Neural cell (in vitro differentiated cells): ENCODE measurements at regions not wholly inside any gene's neighbourhood (a gene's known extent, or its start where the extent isn't known, plus 50 kb on each side); places are given as distances from the start of the nearest gene placed in this dataset.

Experiments
- H2AFZ ChIP-seq: fragments of 200-600, 300-800 bp; sonication (generic), shearing (Covaris generic); 2 replicates; pipeline ENCODE4 v1.6.0; 2014; ENCODE audit warnings: low read depth, mild to moderate bottlenecking, antibody characterized with exemption, low read length, moderate library complexity
- H3F3A ChIP-seq: fragments of 200-600 bp; shearing (Covaris generic); 2 replicates; pipeline ENCODE4 v1.6.1; 2016; ENCODE audit warnings: mild to moderate bottlenecking, moderate library complexity, mixed read lengths, antibody characterized with exemption, low read length; ENCODE audit not compliant: insufficient read depth, poor library complexity, severe bottlenecking
- H3K27ac ChIP-seq: fragments of 200-600, 300-800 bp; sonication (generic), shearing (Covaris generic); 2 replicates; pipeline ENCODE4 v1.5.1; 2014; ENCODE audit warnings: mild to moderate bottlenecking, low read length, moderate library complexity
- H3K27me3 ChIP-seq: fragments of 300-800, 200-600 bp; sonication (generic), shearing (Covaris generic); 2 replicates; pipeline ENCODE4 v1.6.0; 2014; ENCODE audit warnings: mild to moderate bottlenecking, low read depth, low read length, moderate library complexity; ENCODE audit not compliant: insufficient read depth
- H3K36me3 ChIP-seq: fragments of 300-800, 200-600 bp; sonication (generic), shearing (Covaris generic); 2 replicates; pipeline ENCODE4 v1.5.1; 2014; ENCODE audit warnings: mild to moderate bottlenecking, antibody characterized with exemption, low read length, moderate library complexity; ENCODE audit not compliant: insufficient read depth
- H3K4me2 ChIP-seq: fragments of 300-800, 200-600 bp; sonication (generic), shearing (Covaris generic); 2 replicates; pipeline ENCODE4 v1.6.0; 2014; ENCODE audit warnings: mild to moderate bottlenecking, low read length
- H3K4me3 ChIP-seq: fragments of 300-800, 200-600 bp; sonication (generic), shearing (Covaris generic); 2 replicates; pipeline ENCODE4 v1.5.1; 2014; ENCODE audit warnings: mild to moderate bottlenecking, low read length, moderate library complexity
- H3K79me2 ChIP-seq: fragments of 200-600 bp; shearing (Covaris generic); replicated peaks from 2 replicates; pipeline ENCODE4 v1.6.0; 2014; ENCODE audit warnings: mild to moderate bottlenecking, low read length, moderate library complexity; ENCODE audit not compliant: insufficient read depth
- H3K9ac ChIP-seq: fragments of 300-800, 200-600 bp; sonication (generic), shearing (Covaris generic); 2 replicates; pipeline ENCODE4 v1.6.1; 2016; ENCODE audit warnings: mild to moderate bottlenecking, low read length, mixed read lengths
- H3K9me2 ChIP-seq: fragments of 200-600 bp; shearing (Covaris generic); 2 replicates; pipeline ENCODE4 v1.6.1; 2016; ENCODE audit warnings: mild to moderate bottlenecking, low read length, mixed read lengths; ENCODE audit not compliant: insufficient read depth
- H3K9me3 ChIP-seq: fragments of 200-600, 300-800 bp; sonication (generic), shearing (Covaris generic); 2 replicates; pipeline ENCODE4 v1.6.1; 2016; ENCODE audit warnings: mild to moderate bottlenecking, mixed run types, low read length, moderate library complexity, mixed read lengths
- H4K20me1 ChIP-seq: fragments of 200-600 bp; shearing (Covaris generic); 2 replicates; pipeline ENCODE4 v1.6.1; 2016; ENCODE audit warnings: mild to moderate bottlenecking, mixed run types; ENCODE audit not compliant: insufficient read depth
- EP300 ChIP-seq: fragments of 450-650 bp; conservative IDR thresholded peaks from 2 replicates; pipeline ENCODE4 v1.6.1; 2014; ENCODE audit warnings: antibody characterized with exemption, mild to moderate bottlenecking, moderate library complexity; ENCODE audit not compliant: poor library complexity, severe bottlenecking
- EZH2 ChIP-seq: fragments of 200-600, 300-800 bp; shearing (Covaris generic), sonication (generic); IDR thresholded peaks from 2 replicates; pipeline ENCODE4 v1.6.1; 2014; ENCODE audit warnings: antibody characterized with exemption, low read length, borderline replicate concordance, mild to moderate bottlenecking; ENCODE audit not compliant: insufficient read depth, poor library complexity, severe bottlenecking
- MXI1 ChIP-seq: fragments of 450-650 bp; conservative IDR thresholded peaks from 2 replicates; pipeline ENCODE4 v1.6.1; 2014; ENCODE audit warnings: antibody characterized with exemption, mild to moderate bottlenecking; ENCODE audit not compliant: poor library complexity, severe bottlenecking
- POLR2AphosphoS5 ChIP-seq: IDR thresholded peaks from 2 replicates; pipeline ENCODE4 v1.6.1; 2012
- RAD21 ChIP-seq: fragments of 450-650 bp; conservative IDR thresholded peaks from 2 replicates; pipeline ENCODE4 v1.6.1; 2014; ENCODE audit warnings: antibody characterized with exemption, mild to moderate bottlenecking, moderate library complexity
- SMC3 ChIP-seq: fragments of 450-650 bp; conservative IDR thresholded peaks from 2 replicates; pipeline ENCODE4 v1.6.1; 2014; ENCODE audit warnings: antibody characterized with exemption, mild to moderate bottlenecking, moderate library complexity; ENCODE audit not compliant: poor library complexity
- TAF1 ChIP-seq: IDR thresholded peaks from 2 replicates; pipeline ENCODE4 v1.6.1; 2012; ENCODE audit warnings: low read depth
- TF ChIP-seq, protein P1 (sequence below): fragments of 450-650 bp; IDR thresholded peaks from 2 replicates; pipeline ENCODE4 v1.5.1; 2014; ENCODE audit warnings: antibody characterized with exemption, mild to moderate bottlenecking, moderate library complexity; ENCODE audit not compliant: poor library complexity, severe bottlenecking
- TF ChIP-seq, protein P2 (sequence below): IDR thresholded peaks from 2 replicates; pipeline ENCODE4 v1.6.1; 2012; ENCODE audit warnings: borderline replicate concordance

DNA sequence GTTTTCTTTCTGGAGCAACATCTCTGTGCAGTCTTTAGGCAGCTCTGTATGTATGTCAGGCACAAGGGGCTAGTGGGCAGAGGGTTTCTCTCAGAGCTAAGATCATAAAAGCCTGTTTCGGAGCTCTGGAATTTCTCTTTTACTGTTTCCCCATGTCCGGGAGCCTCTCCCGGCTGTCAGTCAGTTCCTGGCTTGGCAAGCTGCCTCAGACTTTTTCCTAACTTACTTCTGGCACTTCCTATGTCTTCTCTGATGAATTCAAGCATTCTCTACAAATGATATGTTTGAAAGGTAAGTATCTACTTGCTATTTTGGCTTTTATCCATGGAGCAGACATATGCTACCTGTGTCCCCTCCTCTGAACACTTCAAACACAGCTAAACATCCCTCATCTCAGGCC, 129.3 kb upstream of the PGRMC2 start:
- Histone ChIP-seq H3K36me3 (no peaks in the 10 kb centered on the region), H3K9ac (no peak overlapping the region), H3K9me3 (no peaks in the 10 kb centered on the region), H3K79me2 (no peaks in the 10 kb centered on the region), H3F3A (no peaks in the 10 kb centered on the region), H4K20me1 (no peaks in the 10 kb centered on the region), H3K4me2 (no peak overlapping the region), H3K9me2 (no peaks in the 10 kb centered on the region), H3K27me3 (no peaks in the 10 kb centered on the region), H3K4me3 (no peak overlapping the region), H3K27ac (no peak overlapping the region), H2AFZ (no peak overlapping the region)
- TF ChIP-seq EP300 (no peak), RAD21 (no peak), SMC3 (no peak), POLR2AphosphoS5 (no peak), EZH2 (no peak), MXI1 (no peak), TAF1 (no peak)
- TF ChIP-seq, protein P1, sequence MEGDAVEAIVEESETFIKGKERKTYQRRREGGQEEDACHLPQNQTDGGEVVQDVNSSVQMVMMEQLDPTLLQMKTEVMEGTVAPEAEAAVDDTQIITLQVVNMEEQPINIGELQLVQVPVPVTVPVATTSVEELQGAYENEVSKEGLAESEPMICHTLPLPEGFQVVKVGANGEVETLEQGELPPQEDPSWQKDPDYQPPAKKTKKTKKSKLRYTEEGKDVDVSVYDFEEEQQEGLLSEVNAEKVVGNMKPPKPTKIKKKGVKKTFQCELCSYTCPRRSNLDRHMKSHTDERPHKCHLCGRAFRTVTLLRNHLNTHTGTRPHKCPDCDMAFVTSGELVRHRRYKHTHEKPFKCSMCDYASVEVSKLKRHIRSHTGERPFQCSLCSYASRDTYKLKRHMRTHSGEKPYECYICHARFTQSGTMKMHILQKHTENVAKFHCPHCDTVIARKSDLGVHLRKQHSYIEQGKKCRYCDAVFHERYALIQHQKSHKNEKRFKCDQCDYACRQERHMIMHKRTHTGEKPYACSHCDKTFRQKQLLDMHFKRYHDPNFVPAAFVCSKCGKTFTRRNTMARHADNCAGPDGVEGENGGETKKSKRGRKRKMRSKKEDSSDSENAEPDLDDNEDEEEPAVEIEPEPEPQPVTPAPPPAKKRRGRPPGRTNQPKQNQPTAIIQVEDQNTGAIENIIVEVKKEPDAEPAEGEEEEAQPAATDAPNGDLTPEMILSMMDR: no peak
- TF ChIP-seq, protein P2, sequence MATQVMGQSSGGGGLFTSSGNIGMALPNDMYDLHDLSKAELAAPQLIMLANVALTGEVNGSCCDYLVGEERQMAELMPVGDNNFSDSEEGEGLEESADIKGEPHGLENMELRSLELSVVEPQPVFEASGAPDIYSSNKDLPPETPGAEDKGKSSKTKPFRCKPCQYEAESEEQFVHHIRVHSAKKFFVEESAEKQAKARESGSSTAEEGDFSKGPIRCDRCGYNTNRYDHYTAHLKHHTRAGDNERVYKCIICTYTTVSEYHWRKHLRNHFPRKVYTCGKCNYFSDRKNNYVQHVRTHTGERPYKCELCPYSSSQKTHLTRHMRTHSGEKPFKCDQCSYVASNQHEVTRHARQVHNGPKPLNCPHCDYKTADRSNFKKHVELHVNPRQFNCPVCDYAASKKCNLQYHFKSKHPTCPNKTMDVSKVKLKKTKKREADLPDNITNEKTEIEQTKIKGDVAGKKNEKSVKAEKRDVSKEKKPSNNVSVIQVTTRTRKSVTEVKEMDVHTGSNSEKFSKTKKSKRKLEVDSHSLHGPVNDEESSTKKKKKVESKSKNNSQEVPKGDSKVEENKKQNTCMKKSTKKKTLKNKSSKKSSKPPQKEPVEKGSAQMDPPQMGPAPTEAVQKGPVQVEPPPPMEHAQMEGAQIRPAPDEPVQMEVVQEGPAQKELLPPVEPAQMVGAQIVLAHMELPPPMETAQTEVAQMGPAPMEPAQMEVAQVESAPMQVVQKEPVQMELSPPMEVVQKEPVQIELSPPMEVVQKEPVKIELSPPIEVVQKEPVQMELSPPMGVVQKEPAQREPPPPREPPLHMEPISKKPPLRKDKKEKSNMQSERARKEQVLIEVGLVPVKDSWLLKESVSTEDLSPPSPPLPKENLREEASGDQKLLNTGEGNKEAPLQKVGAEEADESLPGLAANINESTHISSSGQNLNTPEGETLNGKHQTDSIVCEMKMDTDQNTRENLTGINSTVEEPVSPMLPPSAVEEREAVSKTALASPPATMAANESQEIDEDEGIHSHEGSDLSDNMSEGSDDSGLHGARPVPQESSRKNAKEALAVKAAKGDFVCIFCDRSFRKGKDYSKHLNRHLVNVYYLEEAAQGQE: no peak

DNA sequence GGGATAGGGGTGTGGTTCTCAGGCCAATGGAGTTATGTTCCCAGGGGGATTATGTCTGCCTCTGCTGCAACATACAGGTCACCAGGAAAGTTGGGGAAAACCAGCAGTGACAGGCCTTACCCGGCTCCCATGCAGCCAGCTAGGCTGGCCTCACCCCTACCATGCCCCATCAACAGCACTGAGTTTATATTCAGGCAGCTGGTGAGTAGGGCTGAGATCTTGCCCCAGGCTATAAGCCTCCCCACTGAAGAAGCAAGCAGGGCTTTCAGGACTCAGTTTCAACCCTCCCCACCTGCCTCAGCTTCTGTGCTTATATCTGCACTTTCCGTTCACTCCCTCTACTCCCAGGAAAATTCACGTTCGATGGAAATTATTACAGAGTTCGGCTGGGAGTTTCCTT, 122.4 kb upstream of the PGRMC2 start:
- no peaks in the 10 kb centered on the region for H3K9me2 ChIP-seq
- TF ChIP-seq MXI1 (no peak), SMC3 (no peak), EZH2 (no peak), EP300 (no peak), POLR2AphosphoS5 (no peak), RAD21 (no peak), TAF1 (no peak)
- TF ChIP-seq, protein P2: no peak
- TF ChIP-seq, protein P1: no peak
- no peaks in the 10 kb centered on the region for H3K36me3 ChIP-seq

More for the DNA sequence above, 122.4 kb upstream of the PGRMC2 start:
- Histone ChIP-seq H2AFZ (no peak overlapping the region), H3K27ac (no peak overlapping the region), H3K9ac (no peak overlapping the region), H3K79me2 (no peaks in the 10 kb centered on the region), H3F3A (no peaks in the 10 kb centered on the region), H3K9me3 (no peaks in the 10 kb centered on the region), H3K4me2 (no peak overlapping the region), H4K20me1 (no peaks in the 10 kb centered on the region), H3K4me3 (no peak overlapping the region), H3K27me3 (no peaks in the 10 kb centered on the region)
